Cardiac septum (tissue), 1 donor: ENCODE measurements at regions not wholly inside any gene's neighbourhood (a gene's known extent, or its start where the extent isn't known, plus 50 kb on each side); places are given as distances from the start of the nearest gene placed in this dataset.

Source experiments
- DNase-seq: peaks from one replicate; pipeline ENCODE4 v3.0.0-alpha.2; 2020; ENCODE audit warnings: low spot score
- intact Hi-C: fragments of 100-400 bp; cut with DNase I; formaldehyde crosslinking; loops from one replicate; pipeline ENCODE4 v1.14.0; 2022
- donor health status: DM: no; HTN: no; CAD: no.

DNA sequence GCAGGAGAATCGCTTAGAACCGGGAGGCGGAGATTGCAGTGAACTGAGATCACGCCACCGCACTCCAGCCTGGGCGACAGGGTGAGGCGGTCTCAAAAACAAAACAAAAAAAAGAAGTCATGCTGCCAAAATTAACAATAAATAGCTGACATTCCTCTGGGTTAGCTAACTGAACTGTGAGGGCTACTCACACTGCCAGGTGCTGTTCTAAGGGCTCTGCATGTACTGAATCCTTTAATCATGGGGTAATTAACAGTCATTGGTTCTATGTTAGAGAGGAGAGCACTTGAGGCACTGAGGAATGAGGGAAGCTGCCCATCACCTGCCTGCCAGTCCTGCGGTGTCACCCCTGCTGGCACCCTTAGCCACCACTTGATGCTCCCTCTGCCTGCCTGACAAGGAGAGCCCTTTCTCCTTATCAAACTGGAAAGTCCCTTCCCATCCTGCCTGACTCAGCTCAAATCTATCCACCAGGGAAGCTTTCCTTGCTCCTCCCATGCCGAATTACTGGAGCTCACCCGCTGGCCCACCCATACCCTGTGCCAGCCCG is 73.0 kb upstream of the RIOK3 start:
- no peak for DNase-seq
- intact Hi-C loops, result no loop called here

DNA sequence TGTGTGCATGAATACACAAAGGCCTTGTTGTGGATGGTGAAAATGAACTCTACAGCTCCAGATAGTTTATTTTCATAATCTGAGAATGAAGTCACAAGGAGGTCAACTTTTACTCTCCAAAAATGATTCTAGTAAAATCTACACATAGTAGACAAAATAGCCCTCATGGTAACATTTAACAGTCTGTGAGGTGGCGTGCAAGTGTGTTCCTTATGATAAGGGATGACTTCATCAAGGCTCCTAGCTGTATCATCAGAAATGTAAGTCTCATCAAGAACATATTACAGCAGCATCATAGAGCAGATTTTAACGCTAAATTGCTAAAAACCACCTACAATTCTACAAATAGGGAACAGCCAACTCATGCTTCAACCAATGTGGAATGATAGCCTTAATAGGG is 72.3 kb upstream of the RIOK3 start:
- intact Hi-C loops, result no loop called here
- no peak for DNase-seq

DNA sequence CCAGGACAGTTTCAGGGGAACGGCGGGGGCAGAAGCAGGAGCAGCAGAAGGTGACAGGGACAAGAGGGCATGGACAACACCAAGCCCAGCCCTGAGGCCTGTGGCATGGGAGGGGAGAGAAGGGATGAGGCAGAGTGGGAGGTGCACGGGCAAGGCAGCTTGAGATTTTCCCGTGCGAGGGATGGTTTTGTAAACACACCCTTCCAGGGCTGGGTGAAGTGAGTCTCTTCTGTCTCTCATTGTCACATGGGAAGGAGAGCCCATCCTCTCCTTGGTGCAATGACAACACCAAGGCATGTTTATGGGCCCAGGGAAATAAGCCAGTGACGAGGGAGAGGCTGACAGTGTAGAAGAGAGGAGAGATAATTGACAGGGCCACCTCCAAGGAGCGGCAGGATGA is 69.6 kb upstream of the RIOK3 start:
- intact Hi-C loops, result no loop called here
- no peak for DNase-seq

DNA sequence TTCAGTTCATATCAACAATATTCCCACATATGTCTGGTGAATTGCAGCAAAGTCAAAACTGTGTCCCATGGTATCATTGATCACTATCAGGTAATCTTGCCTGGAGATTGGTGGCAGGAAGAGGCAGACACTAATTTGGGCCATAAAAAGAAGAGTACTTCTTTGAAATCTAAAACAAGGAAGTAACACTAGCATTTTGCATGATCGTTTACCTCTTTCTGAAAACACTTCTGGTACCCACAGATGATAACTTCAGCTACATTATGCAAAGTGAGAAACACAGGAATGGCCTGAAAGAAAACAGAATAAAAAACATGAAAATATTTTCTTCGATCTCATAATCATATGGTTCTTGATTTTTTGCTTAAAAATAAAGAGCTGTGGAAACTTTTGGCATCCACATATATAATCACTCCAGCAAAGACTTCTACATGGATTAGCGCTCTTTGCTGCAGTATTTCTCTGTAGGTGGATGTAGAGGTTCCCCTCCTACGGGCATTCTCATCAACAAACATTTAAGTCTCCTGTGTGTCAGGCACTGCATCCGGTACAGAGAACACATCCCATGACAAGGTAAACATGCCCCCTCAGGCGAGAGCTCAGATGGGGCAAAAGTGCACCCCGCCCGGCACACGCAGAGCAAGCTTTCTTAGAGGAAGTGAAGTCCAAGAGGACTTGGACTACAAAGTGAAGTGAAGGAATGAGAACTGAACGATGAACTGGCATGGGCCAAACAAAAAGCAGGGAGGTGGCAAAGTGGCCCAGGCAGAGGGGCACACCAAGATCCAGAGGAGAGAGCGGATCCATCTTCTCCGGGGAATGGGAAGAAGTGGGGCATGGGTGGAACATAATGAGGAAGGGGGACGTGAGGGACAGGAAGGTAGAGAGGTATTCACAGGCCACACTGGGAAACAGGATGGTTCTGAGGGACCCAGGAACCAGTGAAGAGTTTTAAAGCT is 68.0 kb upstream of the RIOK3 start:
- DNase-seq, result no peak
- intact Hi-C loops, result no loop called here

DNA sequence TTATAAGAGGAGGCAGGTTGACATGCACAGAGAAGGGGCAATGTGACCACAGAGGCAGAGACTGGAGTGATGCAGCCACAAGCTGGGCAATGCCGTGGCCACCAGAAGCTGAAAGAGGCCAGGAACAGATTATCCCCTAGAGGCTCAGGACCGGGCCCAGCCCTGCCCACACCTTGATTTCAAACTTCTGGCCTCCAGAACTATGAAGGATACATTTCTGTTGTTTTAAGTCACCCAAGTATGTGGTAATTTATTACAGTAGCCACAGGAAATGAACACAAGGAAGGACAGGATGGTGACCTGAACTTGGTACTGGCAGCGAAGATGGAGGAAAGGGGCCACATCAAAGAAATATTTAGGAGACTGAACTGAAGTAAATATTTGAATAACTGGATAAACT is 66.8 kb upstream of the RIOK3 start:
- intact Hi-C loops, result no loop called here
- no peak for DNase-seq

DNA sequence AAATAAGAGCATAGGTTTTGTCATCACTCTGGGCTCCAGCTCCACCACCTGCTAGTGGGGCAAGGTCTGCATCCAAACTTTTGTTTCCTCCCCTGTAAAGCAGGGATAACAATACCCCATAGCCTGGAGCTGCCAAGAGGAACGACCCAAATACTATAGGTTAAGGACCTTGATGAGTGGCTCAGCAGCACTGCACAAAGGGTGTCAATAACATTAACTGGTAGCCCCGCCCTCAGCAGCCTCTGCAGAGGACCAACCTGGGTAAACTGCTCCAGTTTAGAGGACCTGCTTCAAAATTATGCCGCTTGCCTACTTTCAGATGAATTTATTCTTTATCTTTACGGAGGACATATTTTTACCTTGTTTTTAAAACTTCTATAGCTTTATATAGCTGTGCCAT is 65.8 kb upstream of the RIOK3 start:
- DNase-seq, result no peak
- intact Hi-C loops, result no loop called here

DNA sequence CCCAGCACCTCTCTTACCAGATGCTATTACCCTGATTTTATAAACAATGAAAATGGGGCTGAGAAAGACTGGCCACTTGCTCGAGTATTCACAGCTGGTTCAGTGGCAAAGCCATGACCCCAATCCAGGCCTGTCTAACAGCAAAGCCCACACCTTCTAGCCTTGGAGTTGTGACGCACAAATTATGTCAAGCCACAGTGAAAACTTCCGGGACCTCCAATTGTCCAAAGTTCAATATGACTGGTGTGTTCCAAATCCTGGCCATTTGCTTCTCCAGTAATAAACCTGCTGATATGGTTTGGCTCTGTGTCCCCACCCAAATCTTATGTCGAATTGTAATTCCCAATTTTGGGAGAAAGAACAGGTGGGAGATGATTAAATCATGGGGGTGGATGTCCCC is 64.7 kb upstream of the RIOK3 start:
- DNase-seq, result no peak
- intact Hi-C loops, result no loop called here

DNA sequence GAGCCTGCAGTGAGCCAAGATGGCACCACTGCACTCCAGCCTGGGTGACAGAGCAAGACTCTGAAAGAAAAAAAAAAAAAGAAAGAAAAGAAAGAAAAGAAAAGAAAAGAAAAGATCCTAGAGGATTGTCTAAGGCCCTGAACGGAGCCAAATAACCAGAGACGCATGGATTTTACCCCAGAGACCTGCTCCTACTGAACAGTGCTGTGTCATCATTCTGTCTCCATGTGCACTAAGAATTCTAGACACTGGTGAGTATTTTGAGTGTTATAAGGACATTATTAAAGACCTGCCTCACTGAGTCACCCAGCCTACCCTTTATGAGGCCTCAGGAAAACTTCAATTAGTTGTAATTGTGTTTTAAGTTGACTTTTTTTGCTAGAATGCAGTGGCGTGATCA is 61.9 kb upstream of the RIOK3 start:
- DNase-seq, result no peak
- intact Hi-C loops, result no loop called here

DNA sequence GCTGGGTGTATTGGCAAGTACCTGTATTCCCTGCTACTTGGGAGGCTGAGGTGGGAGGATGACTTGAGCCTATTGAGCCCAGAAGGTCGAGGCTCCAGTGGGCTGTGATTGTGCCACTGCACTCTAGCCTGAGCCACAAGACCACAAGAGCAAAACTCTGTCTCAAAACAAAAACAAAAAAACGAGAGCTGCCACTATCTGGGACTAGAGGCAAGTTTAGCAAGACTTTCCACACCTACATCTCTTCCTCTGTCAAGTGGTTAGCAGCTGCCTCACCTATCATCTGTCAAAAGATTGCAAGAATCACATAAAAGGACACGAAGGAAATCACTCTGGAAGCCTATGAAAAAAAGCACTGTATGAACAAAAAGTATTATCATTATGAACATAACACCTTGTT is 55.2 kb upstream of the RIOK3 start:
- DNase-seq, result no peak
- intact Hi-C loops, result no loop called here

DNA sequence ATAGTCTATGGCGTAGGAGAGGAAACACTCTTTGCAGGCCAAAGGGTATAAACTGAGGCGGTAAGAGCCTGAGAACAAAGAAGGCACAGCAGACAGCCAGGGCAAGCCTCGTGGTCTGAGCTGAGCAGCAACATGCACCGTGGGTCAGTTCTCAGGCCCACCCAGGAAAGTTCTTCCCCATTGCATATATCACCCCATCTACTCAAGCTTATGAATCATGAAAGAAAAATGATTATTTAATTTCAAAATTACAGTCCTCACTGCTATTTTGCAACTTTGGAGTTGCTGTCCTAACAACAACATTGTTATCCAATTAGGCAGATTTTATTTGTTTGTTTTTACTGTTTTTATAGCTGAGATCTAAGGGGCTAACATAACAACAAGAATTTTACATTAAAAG is 54.7 kb upstream of the RIOK3 start:
- DNase-seq, result no peak
- intact Hi-C loops, result no loop called here

DNA sequence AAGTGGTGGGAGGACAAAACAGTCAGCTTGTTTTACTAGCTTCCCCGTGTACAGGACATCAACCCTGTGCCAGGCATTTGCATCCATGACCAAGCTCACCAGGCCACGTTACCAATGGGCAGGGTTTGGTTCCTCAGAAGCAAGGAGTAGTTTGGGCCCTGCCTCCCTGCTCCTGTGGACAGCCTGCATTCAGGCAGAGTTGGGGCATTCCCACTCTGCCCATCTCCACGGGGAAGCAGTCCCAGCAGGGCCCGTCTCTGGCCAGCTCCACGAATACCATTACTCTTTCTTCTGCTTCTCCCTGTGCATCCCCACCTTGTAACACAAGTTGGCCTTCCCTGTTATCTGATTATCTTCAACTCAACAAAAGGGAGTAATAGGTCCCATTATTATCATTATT is 54.0 kb upstream of the RIOK3 start:
- intact Hi-C loops, result no loop called here
- DNase-seq, result no peak

DNA sequence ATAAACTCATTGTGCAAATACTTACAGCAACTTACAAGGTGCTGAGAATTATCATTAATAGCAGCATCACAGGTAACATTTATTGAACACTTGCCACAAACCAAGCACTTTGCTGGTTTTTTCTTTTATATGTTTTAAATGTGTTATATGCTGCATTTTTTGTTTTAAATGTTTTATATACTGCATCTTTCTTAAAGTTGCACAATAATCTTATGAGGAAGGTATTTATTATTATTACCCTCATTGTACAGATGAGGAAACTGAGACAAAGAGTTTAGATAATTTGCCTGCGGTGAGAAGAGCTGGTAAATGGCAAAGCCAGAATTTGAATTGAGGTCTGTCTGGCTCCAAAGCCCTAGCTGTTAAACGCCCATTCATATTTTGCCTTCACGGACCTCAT is 52.2 kb upstream of the RIOK3 start:
- intact Hi-C loops, result no loop called here
- DNase-seq, result no peak

DNA sequence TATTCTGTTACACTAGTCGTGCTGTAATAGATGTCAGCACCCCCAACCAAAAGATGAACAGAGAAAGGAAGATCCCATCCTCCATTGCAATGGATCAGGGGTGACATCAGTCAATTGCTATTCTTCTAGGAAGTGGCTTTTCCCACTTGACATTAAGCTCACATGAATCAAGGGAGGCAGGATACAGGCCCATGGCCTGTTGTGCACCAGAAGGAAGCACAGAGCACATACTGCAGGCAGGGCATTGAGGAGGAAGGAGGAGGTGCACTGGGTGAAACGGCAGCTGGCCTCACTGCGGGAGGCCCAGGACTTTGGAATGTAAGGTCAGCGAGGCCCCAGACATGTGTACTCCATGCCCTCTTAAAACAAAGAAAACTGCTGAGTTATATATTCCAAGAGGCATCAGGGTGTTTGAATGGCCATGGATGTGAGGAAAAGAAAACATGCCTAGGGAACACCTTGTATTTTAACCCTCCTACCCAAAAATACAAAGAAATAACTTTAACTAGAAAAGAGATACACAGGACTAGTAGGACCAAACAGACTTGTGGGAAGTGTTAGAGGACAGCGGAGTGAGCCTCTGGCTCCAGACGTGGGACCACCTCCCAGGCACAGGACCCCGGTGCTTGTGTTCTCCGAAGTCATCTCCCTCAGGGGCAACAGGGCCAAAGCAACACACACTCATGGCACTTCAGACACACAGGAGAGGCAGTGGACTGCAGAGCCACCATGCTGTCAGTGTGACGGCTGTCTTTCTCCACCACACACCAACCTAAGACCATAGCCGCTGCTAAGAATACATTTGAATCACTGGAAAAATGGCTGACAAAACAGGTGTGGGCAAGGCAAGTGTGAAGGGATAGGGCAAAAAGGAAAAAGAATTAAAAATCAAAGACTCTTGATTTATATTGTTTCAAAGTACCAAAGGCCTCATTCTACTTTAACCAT is 51.4 kb upstream of the RIOK3 start:
- intact Hi-C loops, result no loop called here
- DNase-seq, result no peak
